ENCODE measurements at regions not wholly inside any gene's neighbourhood (a gene's known extent, or its start where the extent isn't known, plus 50 kb on each side); places are given as distances from the start of the nearest gene placed in this dataset.

DNA sequence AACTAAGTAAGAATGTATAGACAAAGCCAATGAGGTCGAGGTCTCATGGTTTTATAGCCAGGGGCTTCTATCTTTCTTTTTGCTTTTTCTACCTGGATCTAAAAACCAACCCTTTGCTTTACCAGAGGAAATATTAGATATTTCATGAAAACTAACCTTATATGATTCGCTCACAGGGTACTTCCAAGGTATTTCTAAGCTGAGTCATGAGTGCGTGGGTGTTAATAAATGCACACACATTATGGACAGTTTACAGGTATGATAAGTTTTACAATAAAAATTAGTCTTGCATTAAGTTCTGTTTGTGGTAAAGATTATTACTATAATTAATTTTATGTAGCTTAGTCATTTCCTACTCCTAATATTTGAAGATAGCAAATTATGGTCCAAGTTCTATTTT lies 217.2 kb downstream of the CHRM3 start:
- no peaks in the 10 kb centered on the region for H3K4me1 ChIP-seq (ENCODE audit: low read length)
- H3K4me3 ChIP-seq (ENCODE audit: low read length): no peak overlapping the region
- H3K9me3 ChIP-seq (ENCODE audit: insufficient read depth, low read length): no peaks in the 10 kb centered on the region

DNA sequence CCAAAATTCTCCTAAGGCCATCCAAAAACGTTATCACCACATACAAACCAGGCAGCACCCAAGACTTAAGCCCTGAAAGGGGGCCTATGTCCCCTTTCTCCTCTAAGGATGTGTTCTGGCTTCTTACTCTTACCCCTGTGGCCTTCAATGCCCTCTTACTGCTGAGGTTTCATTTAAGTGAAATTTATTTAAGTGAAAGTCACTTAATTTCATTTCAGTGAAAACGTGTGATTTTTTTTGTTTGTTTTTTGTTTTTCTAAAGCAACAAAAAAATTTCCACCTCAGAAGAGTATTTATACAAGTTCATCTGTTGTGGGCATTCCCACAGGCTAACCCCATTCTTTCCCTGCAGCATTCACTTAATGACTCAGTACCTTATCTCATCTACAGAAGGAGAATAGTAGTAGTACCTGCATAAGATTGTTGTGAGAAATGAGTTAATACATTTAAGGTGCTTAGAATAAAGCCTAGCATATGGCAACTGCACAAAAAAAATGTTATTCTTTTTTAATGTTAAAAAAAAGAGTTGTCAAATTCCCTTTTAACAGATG lies 220.6 kb downstream of the CHRM3 start:
- TF ChIP-seq, protein P1, sequence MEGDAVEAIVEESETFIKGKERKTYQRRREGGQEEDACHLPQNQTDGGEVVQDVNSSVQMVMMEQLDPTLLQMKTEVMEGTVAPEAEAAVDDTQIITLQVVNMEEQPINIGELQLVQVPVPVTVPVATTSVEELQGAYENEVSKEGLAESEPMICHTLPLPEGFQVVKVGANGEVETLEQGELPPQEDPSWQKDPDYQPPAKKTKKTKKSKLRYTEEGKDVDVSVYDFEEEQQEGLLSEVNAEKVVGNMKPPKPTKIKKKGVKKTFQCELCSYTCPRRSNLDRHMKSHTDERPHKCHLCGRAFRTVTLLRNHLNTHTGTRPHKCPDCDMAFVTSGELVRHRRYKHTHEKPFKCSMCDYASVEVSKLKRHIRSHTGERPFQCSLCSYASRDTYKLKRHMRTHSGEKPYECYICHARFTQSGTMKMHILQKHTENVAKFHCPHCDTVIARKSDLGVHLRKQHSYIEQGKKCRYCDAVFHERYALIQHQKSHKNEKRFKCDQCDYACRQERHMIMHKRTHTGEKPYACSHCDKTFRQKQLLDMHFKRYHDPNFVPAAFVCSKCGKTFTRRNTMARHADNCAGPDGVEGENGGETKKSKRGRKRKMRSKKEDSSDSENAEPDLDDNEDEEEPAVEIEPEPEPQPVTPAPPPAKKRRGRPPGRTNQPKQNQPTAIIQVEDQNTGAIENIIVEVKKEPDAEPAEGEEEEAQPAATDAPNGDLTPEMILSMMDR (IDR thresholded peaks at IDR 0.05; ENCODE audit: low read depth, low read length): no peak
- no peak for TF ChIP-seq EZH2phosphoT487 (IDR thresholded peaks at IDR 0.05; ENCODE audit: low read depth)
- H3K27ac ChIP-seq (ENCODE audit: low read length): no peak overlapping the region
- no peak overlapping the region for H2AFZ ChIP-seq (ENCODE audit: low read depth, low read length)

More for the DNA sequence above, 217.2 kb downstream of the CHRM3 start:
- H3K79me2 ChIP-seq (ENCODE audit: low read length): no peaks in the 10 kb centered on the region
- no peaks in the 10 kb centered on the region for H3K27me3 ChIP-seq (ENCODE audit: low read depth, low read length)
- TF ChIP-seq, protein P1 (IDR thresholded peaks at IDR 0.05; ENCODE audit: low read depth, low read length): no peak
- TF ChIP-seq EZH2phosphoT487 (IDR thresholded peaks at IDR 0.05; ENCODE audit: low read depth): no peak
- no peaks in the 10 kb centered on the region for H4K20me1 ChIP-seq (ENCODE audit: insufficient read depth, low read length)
- H2AFZ ChIP-seq (ENCODE audit: low read depth, low read length): no peak overlapping the region
- no peaks in the 10 kb centered on the region for H3K36me3 ChIP-seq (replicated peaks; ENCODE audit: low read depth, low read length)
- H3K27ac ChIP-seq (ENCODE audit: low read length): no peak overlapping the region
- H3K4me2 ChIP-seq (ENCODE audit: low read length): no peak overlapping the region
- no peak overlapping the region for H3K9ac ChIP-seq (ENCODE audit: low read length)

DNA sequence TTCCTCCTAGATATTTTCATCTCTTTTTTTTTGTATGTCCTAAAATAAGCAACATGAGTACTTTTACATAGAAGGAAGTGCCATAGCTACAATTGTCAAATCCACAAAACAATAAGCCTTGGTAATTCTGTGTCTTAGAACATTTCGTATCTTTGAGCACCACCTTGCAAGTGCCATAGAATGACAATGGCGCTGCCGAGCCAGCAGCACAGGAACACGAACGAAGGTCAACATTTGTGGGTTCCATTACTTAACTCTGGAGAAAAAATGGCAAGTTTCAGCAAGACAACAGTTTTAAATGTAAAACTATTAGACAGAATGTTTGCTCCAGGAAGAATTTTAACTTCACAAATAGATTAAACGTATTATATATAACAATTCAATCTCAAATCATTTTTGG lies 222.1 kb downstream of the CHRM3 start:
- Histone ChIP-seq H3K36me3 (replicated peaks; ENCODE audit: low read depth, low read length) (no peaks in the 10 kb centered on the region), H3K9ac (ENCODE audit: low read length) (no peak overlapping the region), H3K79me2 (ENCODE audit: low read length) (no peaks in the 10 kb centered on the region), H3K4me2 (ENCODE audit: low read length) (no peak overlapping the region), H3K9me3 (ENCODE audit: insufficient read depth, low read length) (no peaks in the 10 kb centered on the region), H3K4me3 (ENCODE audit: low read length) (no peak overlapping the region), H3K27me3 (ENCODE audit: low read depth, low read length) (no peaks in the 10 kb centered on the region), H2AFZ (ENCODE audit: low read depth, low read length) (no peak overlapping the region), H3K4me1 (ENCODE audit: low read length) (no peaks in the 10 kb centered on the region), H3K27ac (ENCODE audit: low read length) (no peak overlapping the region), H4K20me1 (ENCODE audit: insufficient read depth, low read length) (no peaks in the 10 kb centered on the region)
- TF ChIP-seq, protein P1 (IDR thresholded peaks at IDR 0.05; ENCODE audit: low read depth, low read length): no peak
- no peak for TF ChIP-seq EZH2phosphoT487 (IDR thresholded peaks at IDR 0.05; ENCODE audit: low read depth)

More for the DNA sequence above, 220.6 kb downstream of the CHRM3 start:
- H3K4me3 ChIP-seq (ENCODE audit: low read length): no peak overlapping the region
- no peaks in the 10 kb centered on the region for H3K9me3 ChIP-seq (ENCODE audit: insufficient read depth, low read length)
- H3K4me2 ChIP-seq (ENCODE audit: low read length): no peak overlapping the region
- H3K4me1 ChIP-seq (ENCODE audit: low read length): no peaks in the 10 kb centered on the region
- no peaks in the 10 kb centered on the region for H3K27me3 ChIP-seq (ENCODE audit: low read depth, low read length)
- no peaks in the 10 kb centered on the region for H4K20me1 ChIP-seq (ENCODE audit: insufficient read depth, low read length)
- no peak overlapping the region for H3K9ac ChIP-seq (ENCODE audit: low read length)
- no peaks in the 10 kb centered on the region for H3K36me3 ChIP-seq (replicated peaks; ENCODE audit: low read depth, low read length)
- no peaks in the 10 kb centered on the region for H3K79me2 ChIP-seq (ENCODE audit: low read length)

DNA sequence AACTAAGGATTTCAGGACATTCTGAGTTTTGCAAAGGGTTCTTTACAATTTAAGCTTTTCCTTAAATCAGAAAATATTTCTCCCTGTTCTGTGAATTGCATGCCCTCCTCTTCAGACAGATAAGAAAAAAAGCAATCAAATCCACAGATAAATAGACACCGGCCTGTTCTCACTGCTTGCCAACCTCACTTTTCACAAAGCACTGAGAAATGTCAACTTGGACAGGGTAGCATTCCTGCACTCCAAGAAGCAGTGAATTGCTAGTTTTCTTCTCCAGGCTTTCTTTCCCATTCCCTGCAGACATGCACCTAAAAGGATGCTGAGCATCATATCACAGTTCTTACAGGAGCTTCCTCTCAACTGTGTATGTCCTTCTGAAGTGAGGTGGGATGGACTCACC lies 226.0 kb downstream of the CHRM3 start:
- Histone ChIP-seq H3K4me1 (ENCODE audit: low read length) (no peaks in the 10 kb centered on the region), H2AFZ (ENCODE audit: low read depth, low read length) (no peak overlapping the region), H3K79me2 (ENCODE audit: low read length) (no peaks in the 10 kb centered on the region), H3K36me3 (replicated peaks; ENCODE audit: low read depth, low read length) (no peaks in the 10 kb centered on the region), H3K9ac (ENCODE audit: low read length) (no peak overlapping the region), H3K4me3 (ENCODE audit: low read length) (no peak overlapping the region), H3K9me3 (ENCODE audit: insufficient read depth, low read length) (no peaks in the 10 kb centered on the region), H3K27ac (ENCODE audit: low read length) (no peak overlapping the region), H4K20me1 (ENCODE audit: insufficient read depth, low read length) (no peaks in the 10 kb centered on the region), H3K4me2 (ENCODE audit: low read length) (no peak overlapping the region), H3K27me3 (ENCODE audit: low read depth, low read length) (no peaks in the 10 kb centered on the region)
- TF ChIP-seq EZH2phosphoT487 (IDR thresholded peaks at IDR 0.05; ENCODE audit: low read depth): no peak
- TF ChIP-seq, protein P1 (IDR thresholded peaks at IDR 0.05; ENCODE audit: low read depth, low read length): no peak
